ENCODE measurements at regions not wholly inside any gene's neighbourhood (a gene's known extent, or its start where the extent isn't known, plus 50 kb on each side); places are given as distances from the start of the nearest gene placed in this dataset.

DNA sequence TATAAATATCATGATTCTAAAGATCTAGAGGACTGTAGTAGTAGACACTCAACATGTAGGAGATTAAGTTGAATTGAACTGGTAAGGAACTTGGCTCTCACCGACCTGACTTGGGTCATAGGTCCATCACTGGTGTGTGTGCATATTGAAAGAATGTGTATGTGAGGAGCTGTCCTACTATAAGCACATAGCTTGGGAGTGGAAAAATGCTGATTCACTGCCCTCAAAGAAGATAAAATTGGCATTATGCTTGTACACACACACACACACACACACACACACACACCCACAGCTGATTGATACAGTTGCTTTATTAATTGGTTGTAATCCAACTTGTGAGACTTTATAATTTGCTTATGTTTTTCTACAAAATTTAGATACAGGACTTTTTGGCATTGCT is 411.0 kb upstream of the NR2F2 start:
- DNase-seq (ENCODE audit: low spot score), result no peak

DNA sequence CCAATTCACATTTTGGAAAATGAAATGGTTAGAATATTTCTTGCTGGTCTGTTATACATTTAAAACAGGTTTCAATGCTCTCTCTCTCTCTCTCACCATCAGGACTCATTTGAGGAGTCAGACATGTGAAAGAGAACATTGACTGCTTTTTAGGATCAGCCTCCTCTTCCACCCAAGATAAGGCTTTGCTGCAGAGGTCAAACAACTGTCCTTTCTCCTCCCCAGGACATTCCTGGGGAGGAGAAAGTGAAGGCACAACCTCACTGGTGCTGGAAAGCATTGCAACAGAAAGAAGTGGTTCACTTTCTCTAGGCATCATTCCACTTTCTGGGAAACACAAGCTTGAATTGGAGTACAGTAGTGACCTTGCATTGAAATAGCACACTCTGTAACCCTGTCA is 409.1 kb upstream of the NR2F2 start:
- DNase-seq (ENCODE audit: low spot score), result no peak

DNA sequence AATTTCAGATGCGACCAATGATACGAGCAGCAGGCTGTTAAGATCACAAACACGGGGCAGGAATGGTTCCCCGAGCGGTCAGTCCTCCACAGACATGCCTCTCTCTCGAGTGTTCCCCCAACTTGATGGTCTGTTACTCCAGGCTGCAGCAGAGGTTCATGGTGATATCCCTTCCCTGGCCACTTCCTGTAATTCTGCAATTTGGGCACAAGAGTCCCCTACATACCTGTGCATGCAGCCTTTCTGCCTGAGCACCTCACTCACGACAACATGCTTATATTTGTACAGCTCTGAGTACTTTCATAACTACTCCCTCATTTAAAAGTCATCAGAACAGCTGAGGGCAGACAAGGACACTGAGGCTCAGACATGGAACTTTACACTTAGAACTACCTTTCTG is 408.1 kb upstream of the NR2F2 start:
- DNase-seq (ENCODE audit: low spot score), result peak; percentile 8

DNA sequence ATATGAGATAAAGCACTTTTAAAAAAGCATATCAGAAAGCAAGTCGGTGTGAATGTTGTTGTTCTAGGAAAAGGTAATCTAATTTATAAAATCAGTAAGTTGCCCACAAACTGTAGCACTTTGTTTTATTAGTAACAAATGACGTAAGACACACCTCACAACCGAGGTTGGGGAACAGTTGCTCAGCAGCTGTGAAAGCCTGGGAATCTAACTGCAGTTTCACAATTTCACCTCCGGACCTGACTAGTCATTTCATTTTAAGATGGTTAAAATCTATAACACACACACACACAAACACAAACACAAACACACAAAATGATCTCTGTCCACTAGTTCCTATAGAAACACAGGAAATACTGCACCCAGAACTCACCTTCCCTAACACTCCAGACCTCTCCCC is 406.7 kb upstream of the NR2F2 start:
- no peak for DNase-seq (ENCODE audit: low spot score)

DNA sequence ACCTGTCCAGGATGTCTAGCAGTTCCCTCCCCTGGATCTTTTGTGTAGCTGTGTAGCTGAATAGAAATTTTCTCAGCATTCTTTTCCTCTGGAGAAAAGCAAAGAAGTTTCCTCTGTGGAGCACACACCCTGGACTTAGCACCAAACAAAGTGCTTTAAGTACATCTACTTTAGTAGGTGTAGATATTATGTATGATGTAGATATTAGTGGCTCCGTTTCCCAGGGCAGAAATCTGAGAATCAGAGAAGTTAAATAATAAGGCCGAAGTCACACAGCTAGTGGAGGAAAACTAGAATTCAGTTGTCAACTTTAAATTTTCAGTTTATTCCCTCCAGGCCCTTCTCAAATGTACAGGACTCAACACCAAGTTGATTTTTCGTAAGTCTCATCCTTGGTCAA is 401.7 kb upstream of the NR2F2 start:
- DNase-seq (ENCODE audit: low spot score), result no peak

DNA sequence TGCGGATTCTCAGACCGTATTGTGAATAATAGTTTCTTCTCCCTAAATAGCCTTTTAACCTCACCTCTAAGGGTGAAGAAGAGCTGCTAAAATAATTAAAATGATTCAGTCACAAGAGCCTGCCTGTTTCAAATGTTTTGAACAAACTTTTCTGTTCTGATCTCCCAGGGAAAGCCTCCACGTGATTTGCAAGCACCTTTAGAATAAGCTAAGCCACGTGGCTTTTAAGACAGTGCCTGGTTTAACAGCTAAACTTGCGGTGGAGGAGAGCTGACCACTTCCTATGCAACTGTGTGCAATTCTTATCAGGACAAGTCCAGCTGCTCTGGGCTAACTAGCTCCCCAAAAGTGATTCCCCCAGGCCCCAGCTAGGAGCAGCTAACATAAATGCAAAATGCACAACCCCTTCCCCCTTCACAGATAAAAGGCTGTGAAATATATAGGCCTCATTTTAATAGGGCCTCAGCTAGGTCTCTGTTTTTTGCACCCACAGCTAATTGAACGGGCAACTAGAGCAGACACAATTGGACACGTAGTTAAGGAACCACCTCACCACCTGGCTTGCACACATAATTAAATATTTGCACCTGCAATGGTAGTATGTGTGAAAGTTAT is 401.2 kb upstream of the NR2F2 start:
- DNase-seq (ENCODE audit: low spot score), result no peak

DNA sequence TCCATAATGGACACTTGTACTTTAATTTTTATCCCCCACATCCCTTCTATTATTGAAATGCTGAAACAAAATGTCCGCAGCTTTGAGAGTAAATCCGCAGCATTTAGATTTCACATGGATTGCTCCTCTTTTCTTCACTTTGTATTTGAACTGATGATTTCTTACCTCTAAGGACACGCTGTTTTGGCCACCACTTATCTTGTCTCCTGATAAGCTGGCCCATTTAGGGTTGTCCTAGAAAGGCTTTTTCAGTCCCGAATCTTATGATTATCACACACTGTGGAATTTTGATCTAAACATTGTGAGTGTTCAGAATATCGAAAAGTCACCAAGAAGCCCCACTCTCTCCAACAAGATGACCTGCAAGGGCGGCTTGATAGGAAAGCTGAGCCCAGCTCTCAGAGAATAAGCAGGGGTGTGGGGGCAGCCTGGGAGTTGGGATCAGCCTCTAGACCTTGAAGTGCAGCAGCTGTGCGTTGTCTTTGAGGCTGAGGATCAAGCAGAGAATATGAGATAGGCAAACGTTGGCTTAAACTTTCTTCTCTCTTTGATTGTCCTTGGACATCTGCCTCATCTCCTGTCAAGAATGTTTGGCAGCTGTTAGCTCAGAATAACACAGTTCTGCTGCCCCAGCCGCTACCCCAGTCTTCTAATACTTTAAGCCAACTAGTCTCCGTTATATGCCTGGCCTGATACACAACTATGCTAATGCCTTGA is 399.7 kb upstream of the NR2F2 start:
- DNase-seq (ENCODE audit: low spot score), result no peak

DNA sequence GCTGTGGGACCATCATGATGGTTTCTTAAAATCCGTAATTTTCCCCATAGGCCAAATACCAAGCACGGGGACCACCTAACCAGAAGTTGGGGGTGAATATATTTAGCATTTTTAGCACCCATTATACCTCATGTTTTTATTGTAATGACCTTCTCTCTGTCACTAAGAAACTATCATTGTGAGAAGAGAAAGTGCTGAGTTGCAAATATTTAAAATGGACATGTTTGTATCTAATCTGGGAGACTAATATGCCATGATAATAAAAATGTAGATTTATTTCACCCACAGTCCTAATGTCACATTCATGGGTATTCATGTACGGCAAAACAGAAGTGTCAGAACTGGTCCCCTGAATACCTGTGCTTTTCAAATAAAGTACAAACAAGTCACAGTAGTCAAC is 398.9 kb upstream of the NR2F2 start:
- no peak for DNase-seq (ENCODE audit: low spot score)

DNA sequence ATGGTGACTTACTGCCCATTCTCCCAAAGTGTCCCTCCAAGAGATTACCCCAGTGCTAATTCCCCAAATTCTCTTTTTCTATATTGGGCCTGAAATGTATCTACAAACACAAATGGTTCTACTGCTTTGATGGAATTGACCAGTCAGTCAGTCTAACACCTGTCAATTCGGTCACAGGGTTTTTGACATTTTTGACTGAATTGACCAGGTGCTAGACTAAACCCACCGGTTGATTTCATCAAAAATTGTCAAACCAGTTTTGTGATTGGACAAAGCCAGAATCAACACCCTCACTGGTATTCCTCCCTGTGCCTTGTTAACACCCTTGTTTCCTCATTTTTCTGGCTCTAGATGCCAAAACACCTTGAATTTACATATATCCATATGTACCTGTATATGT is 398.4 kb upstream of the NR2F2 start:
- no peak for DNase-seq (ENCODE audit: low spot score)

DNA sequence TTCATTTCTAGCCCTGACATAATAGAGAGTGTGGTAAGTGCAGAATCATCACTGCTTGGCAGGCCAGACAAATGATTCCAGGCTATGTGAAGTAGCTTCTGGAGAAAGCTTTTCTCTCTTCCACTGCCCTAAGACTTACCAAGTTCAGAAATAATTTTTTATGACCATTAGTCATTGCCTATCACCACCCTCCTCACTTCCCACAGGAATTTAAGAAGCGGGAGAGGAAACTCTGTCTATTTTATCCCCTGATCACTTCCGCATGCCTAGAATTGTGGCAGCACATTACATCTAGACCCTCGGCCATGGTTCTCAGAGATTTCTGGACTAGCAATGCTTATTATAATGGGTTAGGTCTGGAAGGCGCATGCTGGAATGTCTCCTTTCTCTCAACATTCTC is 397.8 kb upstream of the NR2F2 start:
- DNase-seq (ENCODE audit: low spot score), result no peak

DNA sequence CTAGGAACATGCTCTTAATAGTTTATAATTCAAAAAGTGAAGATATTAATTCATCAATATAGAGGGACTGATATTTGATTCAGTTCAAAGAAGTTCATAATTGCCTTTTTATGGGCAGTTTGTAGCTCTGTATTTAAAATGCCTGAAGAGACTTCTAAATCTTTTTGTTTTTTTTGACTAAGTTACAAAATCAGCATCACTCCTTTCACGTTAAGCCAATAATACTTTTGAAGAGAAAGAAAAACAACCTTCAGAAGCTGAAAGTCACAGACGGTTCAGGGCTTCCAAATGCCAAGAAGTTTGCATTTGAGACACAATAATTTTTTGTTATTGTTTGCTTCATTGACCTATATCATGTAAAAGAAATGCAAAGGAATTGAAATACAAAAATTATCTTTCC is 394.6 kb upstream of the NR2F2 start:
- no peak for DNase-seq (ENCODE audit: low spot score)

DNA sequence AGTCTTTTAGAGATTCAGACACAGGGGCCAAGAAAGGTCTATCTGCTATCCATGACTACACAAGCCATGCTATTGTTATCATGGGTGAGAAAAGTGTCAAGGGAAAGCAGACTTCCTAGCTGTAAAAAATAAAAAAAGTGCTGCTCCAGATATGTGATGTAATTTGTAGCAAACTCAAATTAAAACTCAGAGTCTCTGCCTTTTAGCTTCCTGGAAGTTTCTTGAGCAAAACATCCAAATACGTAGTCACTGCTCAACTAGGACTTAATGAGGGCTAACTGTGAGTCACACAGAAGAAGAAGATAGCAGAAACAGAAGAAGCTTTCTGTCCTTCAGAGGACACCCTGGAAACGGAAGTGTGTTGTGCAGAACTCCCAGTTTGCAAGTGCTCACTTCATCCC is 393.4 kb upstream of the NR2F2 start:
- no peak for DNase-seq (ENCODE audit: low spot score)

DNA sequence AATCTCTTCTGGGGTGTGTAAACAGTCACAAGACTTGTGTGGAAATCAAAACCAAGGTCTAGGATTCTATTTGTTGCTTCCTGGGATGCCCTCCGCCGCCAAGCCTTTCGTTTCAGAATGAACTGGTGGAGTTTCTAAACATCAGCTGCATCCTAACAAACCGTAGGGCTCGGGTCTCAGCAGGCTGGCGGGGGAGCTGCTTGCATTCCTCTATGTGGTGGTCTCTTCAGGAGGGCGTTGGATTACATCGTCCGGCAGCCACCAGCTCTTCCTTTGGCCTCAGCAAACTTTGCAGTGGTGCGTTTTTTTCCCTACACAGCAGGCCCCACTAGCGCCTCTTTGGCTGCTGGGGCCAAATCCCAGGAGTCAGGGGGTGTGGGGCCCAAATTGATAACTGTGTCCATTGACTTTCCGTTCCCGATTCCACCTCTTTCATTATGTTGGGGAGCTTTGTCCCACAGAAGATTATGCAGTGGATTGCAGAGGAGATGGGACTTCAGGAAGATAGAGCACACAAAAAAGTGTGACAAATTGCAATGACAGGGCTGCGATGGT is 390.0 kb upstream of the NR2F2 start:
- DNase-seq (ENCODE audit: low spot score), result no peak

DNA sequence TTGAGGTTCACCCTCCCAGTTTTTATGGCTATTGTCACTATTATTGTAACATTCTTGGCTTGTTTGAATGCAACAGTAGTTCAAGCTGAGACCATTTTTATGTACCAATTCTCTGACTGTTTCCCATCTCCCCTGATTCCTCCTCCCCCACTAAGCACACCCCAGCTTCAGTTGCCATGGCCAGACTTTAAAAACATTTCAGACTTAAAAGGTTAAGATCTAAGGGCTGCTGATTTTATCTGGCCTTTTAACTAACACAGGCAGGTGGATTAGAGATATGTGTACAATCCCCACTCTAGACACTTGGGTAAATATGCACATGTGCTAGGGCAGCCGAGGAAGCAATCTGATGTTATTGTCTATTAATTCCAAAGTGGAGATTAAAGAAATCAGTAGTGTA is 386.3 kb upstream of the NR2F2 start:
- no peak for DNase-seq (ENCODE audit: low spot score)

DNA sequence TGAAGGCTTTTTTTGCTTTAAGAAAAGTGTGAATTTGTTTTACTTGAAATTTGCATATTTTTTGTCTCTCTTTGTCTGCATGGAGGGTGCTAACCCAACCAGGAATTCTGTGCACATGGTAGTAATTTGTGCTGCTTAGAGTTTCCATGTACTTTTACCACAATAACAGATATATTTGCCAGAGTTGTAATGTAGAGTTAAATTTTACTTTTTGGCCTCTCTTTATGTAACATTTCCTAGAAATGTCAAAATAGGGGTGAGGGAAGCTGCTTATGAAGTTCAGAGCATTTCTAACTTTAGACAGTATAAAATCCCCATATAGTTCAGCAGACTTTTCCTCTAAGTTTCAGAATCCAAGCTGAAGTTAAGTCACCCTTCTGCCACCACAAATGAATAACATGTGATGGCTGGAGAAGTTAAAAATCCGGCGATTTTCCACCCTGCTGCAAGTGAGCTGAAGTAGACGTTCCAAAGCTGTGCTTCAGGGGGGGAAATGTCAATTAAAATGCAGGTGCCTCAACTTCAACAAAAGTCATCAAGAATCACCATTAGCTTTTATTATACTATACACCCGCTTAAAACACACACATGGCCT is 385.7 kb upstream of the NR2F2 start:
- no peak for DNase-seq (ENCODE audit: low spot score)

DNA sequence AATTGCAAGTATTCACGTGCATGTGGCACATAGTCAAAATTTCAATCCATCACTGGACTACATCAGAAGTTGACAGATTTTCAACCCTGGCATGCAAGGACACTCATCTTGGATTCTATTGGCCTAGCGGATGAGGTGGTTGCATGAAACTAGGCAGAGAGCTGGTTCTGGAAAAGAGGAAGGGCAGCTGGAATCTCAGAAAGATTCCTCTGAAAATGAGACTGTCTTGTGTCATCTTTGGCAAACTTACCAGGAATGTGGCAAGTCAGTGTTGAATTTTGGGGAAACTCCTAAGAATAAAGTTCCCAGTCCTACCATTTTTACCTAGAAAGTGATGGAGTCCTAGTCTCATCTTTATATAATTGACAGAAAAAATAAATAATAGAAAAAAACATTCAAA is 384.3 kb upstream of the NR2F2 start:
- no peak for DNase-seq (ENCODE audit: low spot score)

DNA sequence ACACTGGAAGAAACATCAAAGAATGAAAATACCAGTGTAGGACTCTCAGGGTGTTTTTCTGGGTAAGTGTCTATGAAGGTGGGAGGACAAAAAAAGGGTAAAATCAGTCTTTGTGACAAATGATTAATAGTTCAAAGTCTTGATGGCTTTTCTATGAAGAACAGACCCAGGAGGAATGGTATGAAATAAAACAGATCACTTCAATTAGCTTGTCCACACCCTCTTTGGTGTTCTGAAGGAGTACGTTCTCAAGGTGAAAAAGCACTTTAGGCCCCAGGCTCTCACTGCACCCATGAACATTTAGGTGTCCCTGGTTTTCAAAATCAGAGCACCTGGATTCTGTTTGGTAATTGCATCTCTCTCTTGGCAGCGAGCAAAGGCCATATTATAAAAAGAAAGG is 383.6 kb upstream of the NR2F2 start:
- DNase-seq (ENCODE audit: low spot score), result no peak

DNA sequence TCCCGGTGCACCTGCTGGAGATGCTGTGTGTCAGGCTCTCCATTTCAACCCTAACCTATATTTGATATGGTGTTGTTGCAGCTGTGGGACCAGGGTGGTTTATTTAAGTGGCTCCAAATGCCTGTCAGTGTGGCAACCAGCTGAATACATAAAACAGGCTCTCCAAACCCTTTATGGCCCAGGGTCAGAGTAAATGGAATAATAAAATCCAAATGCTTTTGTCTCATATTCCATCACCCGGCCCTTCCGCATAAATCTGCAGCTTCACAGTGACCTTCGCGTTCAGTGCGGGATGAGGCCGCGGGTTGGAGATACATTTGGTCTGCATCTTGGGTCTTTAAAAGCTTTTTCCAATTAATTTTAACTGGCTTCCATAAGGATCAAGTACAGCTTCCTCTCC is 382.1 kb upstream of the NR2F2 start:
- DNase-seq (ENCODE audit: low spot score), result no peak

DNA sequence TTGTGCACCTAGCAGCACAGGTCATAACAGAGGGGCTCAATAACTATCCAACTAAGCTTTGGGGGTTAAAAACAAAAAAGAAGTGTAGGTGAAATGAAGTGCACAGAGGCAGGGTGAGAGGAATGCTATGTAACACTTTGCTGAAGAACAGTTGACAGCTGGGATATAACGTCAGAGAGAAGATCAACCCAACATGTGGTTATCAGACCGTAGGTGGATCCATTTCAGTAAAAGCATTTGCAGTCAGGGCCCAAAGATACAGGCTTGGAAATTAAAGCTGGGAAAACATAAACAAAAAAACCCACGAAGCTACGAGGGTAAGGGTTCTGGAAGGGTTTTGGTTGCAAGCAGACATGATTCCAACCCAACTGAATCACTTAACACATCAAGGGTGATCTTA is 377.5 kb upstream of the NR2F2 start:
- no peak for DNase-seq (ENCODE audit: low spot score)

DNA sequence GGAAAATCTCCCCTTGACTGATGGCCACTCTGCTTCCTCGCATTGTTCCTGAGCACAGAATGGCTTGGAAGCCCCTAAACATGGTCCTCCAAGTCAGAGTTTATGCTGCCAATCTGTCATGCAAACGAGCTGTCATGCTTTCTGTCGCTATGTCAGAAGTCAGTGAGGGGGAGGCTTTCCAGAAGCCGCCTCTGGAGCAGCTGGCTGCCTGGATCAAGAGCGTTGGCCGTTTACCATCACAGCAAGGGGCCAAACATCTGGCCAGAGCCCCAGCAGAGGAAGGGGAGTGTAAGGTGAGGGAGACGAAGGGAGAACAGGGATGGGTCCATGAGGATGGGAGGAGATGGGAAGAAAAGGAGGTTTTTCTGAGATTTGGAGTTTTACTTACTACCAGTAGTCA is 372.6 kb upstream of the NR2F2 start:
- DNase-seq (ENCODE audit: low spot score), result no peak

DNA sequence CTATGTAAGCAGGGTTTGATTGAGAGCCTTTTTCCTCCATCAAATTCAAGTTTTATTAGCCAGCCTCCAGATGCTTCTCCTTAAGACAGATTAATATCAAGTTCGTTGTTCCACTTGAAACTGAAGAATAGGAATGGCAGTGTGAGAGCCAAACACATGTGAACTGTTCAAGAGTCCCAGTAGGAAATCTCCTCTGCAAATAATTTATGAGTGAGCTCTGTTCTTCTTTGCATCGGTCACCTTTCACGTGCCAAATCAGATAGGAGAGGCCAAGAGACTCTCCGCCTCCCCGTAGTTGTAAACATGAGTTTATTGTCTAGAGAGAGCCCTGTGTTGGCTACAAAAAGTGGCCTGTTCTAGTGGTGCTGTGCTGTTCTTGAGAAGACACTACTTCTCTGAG is 372.1 kb upstream of the NR2F2 start:
- DNase-seq (ENCODE audit: low spot score), result no peak

DNA sequence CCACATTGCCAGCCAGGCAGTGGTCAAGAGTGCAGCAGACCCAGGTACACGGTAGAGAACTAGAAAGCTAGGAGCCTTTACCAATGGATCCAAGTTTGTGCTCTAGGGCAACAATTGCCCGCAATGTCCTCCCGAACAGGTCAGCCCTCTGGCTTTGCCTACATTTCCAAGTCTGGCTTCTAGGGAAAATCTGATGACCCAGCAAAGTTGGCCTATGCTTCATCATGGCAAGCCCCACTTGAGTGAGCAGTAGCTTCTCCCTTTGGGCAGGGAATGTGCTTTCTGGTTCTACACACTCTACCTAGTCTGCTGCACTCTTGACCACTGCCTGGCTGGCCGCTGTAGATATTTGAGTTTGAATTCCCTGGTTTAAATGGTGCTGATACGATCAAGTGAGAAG is 361.6 kb upstream of the NR2F2 start:
- DNase-seq (ENCODE audit: low spot score), result no peak

DNA sequence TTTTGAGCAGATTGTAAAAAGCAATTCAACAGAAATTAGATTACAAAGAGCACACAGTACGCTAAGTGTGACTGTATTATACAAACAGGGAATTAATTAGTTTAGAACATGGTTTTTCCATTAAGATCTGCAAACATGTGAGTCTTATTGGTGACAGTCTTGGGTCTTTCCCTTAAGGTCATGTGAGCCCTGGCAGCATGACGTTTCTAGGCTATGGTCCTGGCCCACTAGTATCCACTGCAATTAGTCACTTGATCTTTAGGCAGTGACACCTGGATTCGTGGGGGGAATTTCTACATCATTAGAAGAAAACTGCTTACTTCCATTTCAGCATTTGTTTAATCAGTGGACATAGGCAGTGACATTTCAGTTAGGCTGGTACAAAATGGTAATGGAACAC is 360.2 kb upstream of the NR2F2 start:
- no peak for DNase-seq (ENCODE audit: low spot score)
